K562 (cell line): ENCODE measurements at regions not wholly inside any gene's neighbourhood (a gene's known extent, or its start where the extent isn't known, plus 50 kb on each side); places are given as distances from the start of the nearest gene placed in this dataset.

Source experiments
- ATAC-seq: fragments of 200-7000 bp; cut with Tn5 transposase; 3 replicates; pipeline ENCODE4 v1.9.1; 2020; ENCODE audit warnings: moderate library complexity
- BruUV-seq: library from RNA; stranded (reverse); fragments of 400-500 nt; replicated peaks from 2 replicates; lab custom pipeline; 2021; lab: Mats Ljungman, UMichigan
- CTCF ChIA-PET: fragments of 300-600 bp; formaldehyde crosslinking; extraction: SDS; loops from one replicate; lab custom pipeline; 2021; ENCODE audit warnings: low intra/inter-chr PET ratio; lab: Yijun Ruan, JAX
- POLR2A ChIA-PET: fragments of 300-600, 350-650 bp; sonication (Branson Sonifier 250); formaldehyde crosslinking; extraction: SDS; loops from one replicate; lab custom pipeline; 2021; ENCODE audit warnings: antibody characterized with exemption, inconsistent platforms; lab: Yijun Ruan, JAX
- DNase-seq, 4 experiments: peaks; one replicate each; pipeline versions ENCODE4 v3.0.0 to v3.0.0-alpha.2; 2011 to 2018; ENCODE audit warnings: low spot score in 3 of 4, mixed read lengths in 3 of 4; ENCODE audit errors: extremely low read depth in 1 of 4
- FAIRE-seq: peaks from 2 replicates; lab custom pipeline; 2011; peaks lifted over from hg19 to GRCh38; lab: Jason Lieb, UNC
- H2AFZ ChIP-seq: 2 replicates; pipeline ENCODE4 v1.6.0; 2011; ENCODE audit warnings: low read depth, low read length, control low read depth, inconsistent platforms
- H3K27ac ChIP-seq: fragments of 200-600 bp; 3 replicates; pipeline ENCODE4 v1.8.0; 2011; ENCODE audit warnings: low read depth, mild to moderate bottlenecking, control low read depth, inconsistent platforms, low read length, moderate library complexity, mixed read lengths; ENCODE audit errors: extremely low read depth
- H3K27me3 ChIP-seq, 2 experiments: fragments of 300-600 bp in 1 of 2; 2 replicates in 1 of 2; 3 replicates in 1 of 2; pipeline versions ENCODE4 v1.6.0 to v1.8.0; 2011; ENCODE audit warnings: inconsistent platforms in 2 of 2, low read length in 2 of 2, mild to moderate bottlenecking in 1 of 2, mixed read lengths in 1 of 2, moderate library complexity in 1 of 2; ENCODE audit not compliant: control insufficient read depth in 2 of 2, insufficient read depth in 2 of 2
- H3K36me3 ChIP-seq: fragments of 300-600 bp; 3 replicates; pipeline ENCODE4 v1.8.0; 2011; ENCODE audit warnings: mild to moderate bottlenecking, low read length, inconsistent platforms; ENCODE audit not compliant: control insufficient read depth, insufficient read depth
- H3K4me1 ChIP-seq, 2 experiments: fragments of 200-600 bp in 1 of 2; replicated peaks in 1 of 2; 2 replicates in 1 of 2; 3 replicates in 1 of 2; pipeline versions ENCODE4 v1.5.1 to v1.8.0; 2011; ENCODE audit warnings: inconsistent platforms in 2 of 2, low read length in 2 of 2, mild to moderate bottlenecking in 1 of 2, mixed read lengths in 1 of 2, moderate library complexity in 1 of 2; ENCODE audit not compliant: control insufficient read depth in 2 of 2, insufficient read depth in 2 of 2
- H3K4me2 ChIP-seq: 2 replicates; pipeline ENCODE4 v1.6.1; 2011; ENCODE audit warnings: low read length, control low read depth, inconsistent platforms, mixed read lengths; ENCODE audit not compliant: insufficient read depth
- H3K4me3 ChIP-seq: fragments of 200-600 bp; sonication (generic), shearing (Covaris generic); 2 replicates; pipeline ENCODE4 v1.5.1; 2016; ENCODE audit warnings: control low read depth, inconsistent platforms
- H3K79me2 ChIP-seq: fragments of 200-600 bp; 3 replicates; pipeline ENCODE4 v1.8.0; 2011; ENCODE audit warnings: low read length, inconsistent platforms; ENCODE audit not compliant: control insufficient read depth, insufficient read depth
- H3K9ac ChIP-seq, 2 experiments: 2 replicates each; pipeline versions ENCODE4 v1.6.0 to v1.6.1; 2011; ENCODE audit warnings: low read depth in 2 of 2, low read length in 2 of 2, control low read depth in 1 of 2, inconsistent platforms in 1 of 2, mild to moderate bottlenecking in 1 of 2, mixed read lengths in 1 of 2; ENCODE audit not compliant: insufficient read depth in 1 of 2
- H3K9me1 ChIP-seq: one replicate; pipeline ENCODE4 v1.6.0; 2011; ENCODE audit warnings: inconsistent platforms, mild to moderate bottlenecking, low read length, moderate library complexity; ENCODE audit not compliant: control insufficient read depth, insufficient read depth
- H3K9me3 ChIP-seq: replicated peaks from 2 replicates; pipeline ENCODE4 v1.5.1; 2011; ENCODE audit warnings: low read depth, low read length, inconsistent platforms; ENCODE audit not compliant: control insufficient read depth, insufficient read depth
- H4K20me1 ChIP-seq: replicated peaks from 2 replicates; pipeline ENCODE4 v1.6.1; 2011; ENCODE audit warnings: low read length, inconsistent platforms, mixed read lengths; ENCODE audit not compliant: control insufficient read depth, insufficient read depth
- FOXK1 ChIP-seq: sonication (generic); formaldehyde crosslinking; IDR thresholded peaks from 2 replicates; pipeline ENCODE4 v1.8.0; 2022; ENCODE audit warnings: missing genetic modification reagents, mild to moderate bottlenecking, borderline replicate concordance
- JUND ChIP-seq, 2 experiments: IDR thresholded peaks; 2 replicates in 1 of 2; 3 replicates in 1 of 2; pipeline ENCODE4 v1.6.1; 2011; ENCODE audit warnings: borderline replicate concordance in 2 of 2, low read depth in 2 of 2, low read length in 2 of 2, improper control_type of control experiment in 1 of 2, missing biosample characterization in 1 of 2, missing genetic modification characterization in 1 of 2, missing genetic modification reagents in 1 of 2
- RNF2 ChIP-seq: sonication (generic); IDR thresholded peaks from 2 replicates; pipeline ENCODE4 v1.6.1; 2016
- STAT6 ChIP-seq: sonication (generic); formaldehyde crosslinking; IDR thresholded peaks from 2 replicates; pipeline ENCODE4 v1.8.1; 2023; ENCODE audit warnings: mild to moderate bottlenecking, missing genetic modification reagents
- ZNF507 ChIP-seq: conservative IDR thresholded peaks from 2 replicates; pipeline ENCODE4 v1.6.1; 2017; ENCODE audit warnings: missing genetic modification characterization, missing compliant biosample characterization
- WGBS: fragments of 100-300 bp; shearing (Covaris generic); methylation state at CpG from one replicate; pipeline ENCODE4 v1.1.6; 2016; ENCODE audit warnings: low coverage, mixed read lengths; ENCODE audit not compliant: insufficient coverage; ENCODE audit errors: missing lambda C conversion rate; 5-methylcytosine and 5-hydroxymethylcytosine counted together
- in situ Hi-C: fragments of 300-500 bp; cut with MboI; formaldehyde crosslinking; loops from 4 replicates; pipeline ENCODE4 v1.15.0; 2018; ENCODE audit warnings: inconsistent platforms, mixed read lengths
- intact Hi-C: fragments of 100-400 bp; cut with micrococcal nuclease; formaldehyde crosslinking; loops from 2 replicates; pipeline ENCODE4 v1.14.2; 2022

- no peak for ATAC-seq
- DNase-seq = no peak
- Histone ChIP-seq H3K9me1 (no peaks in the 10 kb centered on the region), H3K36me3 (no peaks in the 10 kb centered on the region), H3K27me3 (no peaks in the 10 kb centered on the region), H3K4me3 (no peak overlapping the region), H3K9ac (no peak overlapping the region), H3K9me3 (no peaks in the 10 kb centered on the region), H2AFZ (no peak overlapping the region), H4K20me1 (no peaks in the 10 kb centered on the region), H3K27ac (no peak overlapping the region), H3K4me2 (no peak overlapping the region), H3K79me2 (no peaks in the 10 kb centered on the region), H3K4me1 (no peaks in the 10 kb centered on the region)
- FAIRE-seq = no peak
- no TSS peak for BruUV-seq
- no peak for TF ChIP-seq ZNF507 (tag)
- no peak for TF ChIP-seq FOXK1
- no peak for TF ChIP-seq JUND (IDR thresholded peaks at IDR 0.05; ENCODE audit: borderline replicate concordance, low read depth, low read length)
- no peak for TF ChIP-seq JUND (tag; IDR thresholded peaks at IDR 0.05; ENCODE audit: borderline replicate concordance, low read depth, low read length)
- no peak for TF ChIP-seq STAT6 (CRISPR knock-in tag)
- no peak for TF ChIP-seq RNF2
- 0% methylated on average over 2 of the region's 2 CpGs for WGBS
- in situ Hi-C loops = no loop called here
- ChIA-PET POLR2A (no interaction called here), CTCF (no interaction called here)
- intact Hi-C loops = loop anchor here (5.0 kb wide), 2 partner anchors 93 to 918 kb away; no protein-coding TSS in a partner anchor
Measured at GRCh38 chr6:145025488-145025887, 709.8 kb downstream of the EPM2A start.
